Activated naive CD4-positive, alpha-beta T cell treated with anti-CD3 and anti-CD28 coated beads, Interleukin-2, amount 10 ng/mL, durations not matched to agents 7 days and 5 days (primary cell): ENCODE measurements at regions not wholly inside any gene's neighbourhood (a gene's known extent, or its start where the extent isn't known, plus 50 kb on each side); places are given as distances from the start of the nearest gene placed in this dataset.
"Not testable (repeated sequence)": the region's sequence is repeated elsewhere in the genome, so short reads cannot be mapped to it uniquely, and the experiment has no call there.

ENCODE experiments used
- CTCF ChIA-PET: fragments of 350-600 bp; sonication (Branson Sonifier 250); formaldehyde crosslinking; loops from one replicate; lab custom pipeline; 2021; ENCODE audit warnings: antibody characterized with exemption; lab: Charles Lee
- DNase-seq: peaks from one replicate; pipeline ENCODE4 v3.0.0-alpha.2; 2020
- H3K27ac Mint-ChIP-seq: one replicate; pipeline ENCODE4 v1.8.0; 2021; ENCODE audit warnings: mild to moderate bottlenecking, moderate library complexity, mixed read lengths
- H3K27me3 Mint-ChIP-seq: one replicate; pipeline ENCODE4 v1.8.0; 2021; ENCODE audit warnings: mild to moderate bottlenecking, mixed read lengths
- H3K36me3 Mint-ChIP-seq: one replicate; pipeline ENCODE4 v1.8.0; 2021; ENCODE audit warnings: mixed read lengths
- H3K4me1 Mint-ChIP-seq: one replicate; pipeline ENCODE4 v1.8.0; 2021; ENCODE audit warnings: mixed read lengths
- H3K4me3 Mint-ChIP-seq: one replicate; pipeline ENCODE4 v1.8.0; 2021; ENCODE audit warnings: mild to moderate bottlenecking, moderate library complexity, mixed read lengths
- H3K9me3 Mint-ChIP-seq: one replicate; pipeline ENCODE4 v1.8.0; 2021; ENCODE audit warnings: mixed read lengths

- Mint-ChIP-seq H3K4me3 (no peak overlapping the region), H3K36me3 (peaks cover 5% of the 10 kb centered on the region), H3K9me3 (peaks cover 8% of the 10 kb centered on the region), H3K4me1 (peaks cover 44% of the 10 kb centered on the region), H3K27ac (no peak overlapping the region), H3K27me3 (peaks cover 43% of the 10 kb centered on the region)
- no peak for DNase-seq
- CTCF ChIA-PET = interaction anchor here (1.9 kb wide), 1 partner anchor 8 kb away, joined by 7 read pairs; no protein-coding TSS in a partner anchor
Observed at GRCh38 chr3:13192471-13193213, 119.4 kb upstream of the IQSEC1 start.

GRCh38 chr3:13191016-13191415 lies 117.8 kb upstream of the IQSEC1 start:
- no peak for DNase-seq
- Mint-ChIP-seq H3K9me3 (peaks cover 8% of the 10 kb centered on the region), H3K4me3 (no peak overlapping the region), H3K4me1 (peaks cover 38% of the 10 kb centered on the region), H3K36me3 (peaks cover 5% of the 10 kb centered on the region), H3K27me3 (peaks cover 40% of the 10 kb centered on the region), H3K27ac (no peak overlapping the region)
- CTCF ChIA-PET = no interaction called here

- Mint-ChIP-seq H3K4me1 (peaks cover 31% of the 10 kb centered on the region), H3K4me3 (no peak overlapping the region), H3K27me3 (peaks cover 44% of the 10 kb centered on the region), H3K27ac (no peak overlapping the region), H3K9me3 (peaks cover 8% of the 10 kb centered on the region), H3K36me3 (peaks cover 5% of the 10 kb centered on the region)
- no peak for DNase-seq
- CTCF ChIA-PET = interaction anchor here (1.0 to 1.3 kb wide), 2 partner anchors 16 to 99 kb away, joined by 3 to 4 read pairs; no protein-coding TSS in a partner anchor
Observed at GRCh38 chr3:13190378-13190765, 117.1 kb upstream of the IQSEC1 start.

DNA sequence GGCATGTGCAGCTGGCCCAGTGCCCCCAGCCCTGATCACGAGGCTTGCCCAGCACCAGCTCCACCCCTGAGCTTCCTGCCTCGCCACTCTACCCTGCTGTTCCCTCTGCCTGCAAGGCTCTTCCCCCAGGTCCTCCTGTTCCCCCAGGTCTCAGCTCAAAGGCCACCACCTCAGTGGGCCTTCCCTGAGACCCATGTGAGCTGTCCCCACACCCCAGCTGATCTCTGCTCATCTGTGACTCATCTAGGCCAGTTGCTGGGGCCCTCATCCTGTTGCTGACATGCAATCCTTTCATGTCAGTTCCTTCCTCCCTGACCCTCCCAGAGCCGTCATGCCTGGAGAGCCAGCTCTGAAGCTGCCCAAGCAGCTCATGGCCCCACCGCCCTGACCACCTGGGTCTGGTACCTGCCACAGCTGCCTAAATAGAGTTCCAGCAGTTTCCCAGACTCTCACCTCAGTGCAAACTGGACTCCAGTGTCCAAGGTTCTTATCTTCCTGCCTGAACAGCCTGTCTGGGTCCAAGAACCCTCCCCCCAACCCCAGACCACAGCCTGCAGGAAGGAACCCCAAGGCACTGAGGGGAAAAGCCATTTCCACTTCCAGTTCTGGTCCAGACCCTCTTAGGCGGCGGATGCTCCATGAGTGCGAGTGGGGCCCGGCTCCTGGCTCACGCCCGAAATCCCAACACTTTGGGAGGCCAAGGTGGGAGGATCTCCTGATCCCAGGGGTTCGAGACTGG lies 116.6 kb upstream of the IQSEC1 start:
- peaks cover 8% of the 10 kb centered on the region for H3K9me3 Mint-ChIP-seq
- H3K27me3 Mint-ChIP-seq = peaks cover 50% of the 10 kb centered on the region
- peaks cover 5% of the 10 kb centered on the region for H3K36me3 Mint-ChIP-seq
- peak; percentile 44 for DNase-seq
- CTCF ChIA-PET = interaction anchor here (1.0 to 1.3 kb wide), 2 partner anchors 15 to 98 kb away, joined by 3 to 4 read pairs; no protein-coding TSS in a partner anchor
- H3K4me1 Mint-ChIP-seq = peaks cover 27% of the 10 kb centered on the region
- peak overlapping the region; percentile 84 for H3K27ac Mint-ChIP-seq
- H3K4me3 Mint-ChIP-seq = no peak overlapping the region

- Mint-ChIP-seq H3K4me3 (no peak overlapping the region), H3K27me3 (peaks cover 47% of the 10 kb centered on the region), H3K9me3 (peaks cover 8% of the 10 kb centered on the region), H3K36me3 (peaks cover 5% of the 10 kb centered on the region), H3K27ac (peak overlapping the region; percentile 84), H3K4me1 (peaks cover 26% of the 10 kb centered on the region)
- CTCF ChIA-PET = interaction anchor here (1.3 kb wide), 1 partner anchor 97 kb away, joined by 4 read pairs; no protein-coding TSS in a partner anchor
- DNase-seq = no peak
Observed at GRCh38 chr3:13188975-13189374, 115.7 kb upstream of the IQSEC1 start.

DNA sequence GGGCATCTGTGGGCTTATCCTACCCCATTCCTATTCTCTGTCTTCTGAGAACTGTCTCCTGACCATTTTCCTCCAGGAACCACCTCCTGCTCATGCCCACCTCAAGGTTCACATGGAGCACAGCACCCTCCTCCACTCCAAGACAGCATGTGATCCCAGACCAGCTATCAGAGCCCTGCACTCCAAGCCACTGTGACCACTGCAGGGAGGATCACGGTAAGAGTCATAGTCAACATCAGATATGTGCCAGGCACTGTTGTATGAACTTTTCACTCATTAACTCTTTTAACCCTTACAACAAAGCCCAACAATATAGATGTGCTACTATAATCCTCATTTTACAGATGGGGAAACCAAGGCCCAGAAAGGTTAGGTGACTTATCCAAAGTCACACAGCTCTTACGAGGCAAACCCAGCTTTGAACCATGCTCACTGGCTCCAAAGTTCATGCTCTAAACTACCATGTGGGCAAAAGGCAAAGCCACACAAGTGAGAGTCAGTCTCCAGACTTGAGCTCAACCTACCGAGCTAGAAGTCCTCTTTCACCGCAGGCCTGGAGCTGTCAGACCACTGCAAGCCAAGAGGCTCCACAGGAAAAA lies 115.1 kb upstream of the IQSEC1 start:
- Mint-ChIP-seq H3K27ac (no peak overlapping the region), H3K36me3 (peaks cover 5% of the 10 kb centered on the region), H3K4me1 (peaks cover 26% of the 10 kb centered on the region), H3K27me3 (peaks cover 40% of the 10 kb centered on the region), H3K9me3 (peaks cover 8% of the 10 kb centered on the region), H3K4me3 (no peak overlapping the region)
- DNase-seq = no peak
- CTCF ChIA-PET = no interaction called here

DNA sequence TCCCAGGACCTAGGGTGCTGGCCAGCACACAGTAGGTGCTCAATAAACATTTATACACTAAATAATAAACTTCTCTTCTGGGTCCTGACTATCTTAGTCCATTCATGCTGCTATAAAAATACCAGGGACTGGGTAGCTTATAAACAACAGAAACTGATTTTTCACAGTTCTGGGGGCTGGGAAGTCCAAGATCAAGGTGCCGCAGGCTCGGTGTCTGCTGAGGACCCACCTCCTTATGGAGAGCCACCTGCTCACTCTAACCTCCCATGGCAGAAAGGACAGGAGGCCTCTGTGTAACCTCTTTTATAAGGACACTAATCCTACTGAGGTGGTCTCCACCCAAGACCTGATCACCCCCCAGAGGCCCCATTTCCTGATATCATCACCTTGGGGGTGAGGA lies 114.4 kb upstream of the IQSEC1 start:
- CTCF ChIA-PET = no interaction called here
- no peak overlapping the region for H3K4me3 Mint-ChIP-seq
- peaks cover 5% of the 10 kb centered on the region for H3K36me3 Mint-ChIP-seq
- no peak for DNase-seq
- H3K9me3 Mint-ChIP-seq = peaks cover 8% of the 10 kb centered on the region
- peaks cover 33% of the 10 kb centered on the region for H3K27me3 Mint-ChIP-seq
- H3K4me1 Mint-ChIP-seq = peaks cover 26% of the 10 kb centered on the region
- H3K27ac Mint-ChIP-seq = no peak overlapping the region

GRCh38 chr3:13186435-13186815 lies 113.2 kb upstream of the IQSEC1 start:
- peaks cover 8% of the 10 kb centered on the region for H3K9me3 Mint-ChIP-seq
- no peak for DNase-seq
- H3K27ac Mint-ChIP-seq = no peak overlapping the region
- H3K36me3 Mint-ChIP-seq = peaks cover 5% of the 10 kb centered on the region
- peaks cover 26% of the 10 kb centered on the region for H3K4me1 Mint-ChIP-seq
- H3K4me3 Mint-ChIP-seq = no peak overlapping the region
- CTCF ChIA-PET = no interaction called here
- peaks cover 32% of the 10 kb centered on the region for H3K27me3 Mint-ChIP-seq

DNA sequence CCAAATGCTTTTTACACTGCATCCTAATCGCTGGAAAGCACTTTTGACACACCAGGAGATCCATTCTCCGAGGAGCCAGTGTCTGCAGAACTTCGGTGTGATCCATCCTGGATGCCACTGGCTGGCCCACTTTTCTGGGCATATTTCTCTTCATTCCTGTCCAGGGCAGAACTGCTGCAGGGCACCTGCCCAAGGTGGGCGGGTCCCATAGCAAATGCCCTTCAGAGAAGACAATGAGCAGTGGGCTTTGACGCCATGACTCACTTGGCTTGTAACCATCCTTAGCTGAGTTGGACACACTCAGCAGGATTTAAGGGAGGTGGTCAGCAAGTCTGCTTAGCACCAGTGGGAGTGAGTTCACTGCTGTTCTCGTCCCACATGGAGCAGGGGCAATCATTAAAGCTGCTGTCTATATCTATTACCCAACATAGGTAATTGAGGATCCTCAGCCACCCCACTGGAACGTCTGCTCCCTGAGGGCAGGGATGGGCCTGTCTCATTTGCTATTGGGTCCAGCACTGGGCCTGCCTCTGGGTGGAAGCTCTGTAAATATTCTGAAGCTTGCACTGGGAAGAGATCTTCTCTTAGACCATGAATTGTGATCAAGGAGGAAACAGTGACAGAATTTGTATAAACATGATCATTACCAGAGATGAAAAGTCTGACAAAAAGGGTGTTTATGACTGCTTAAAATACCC lies 112.7 kb upstream of the IQSEC1 start:
- CTCF ChIA-PET = no interaction called here
- no peak for DNase-seq
- no peak overlapping the region for H3K27ac Mint-ChIP-seq
- H3K27me3 Mint-ChIP-seq = peaks cover 32% of the 10 kb centered on the region
- H3K9me3 Mint-ChIP-seq = peaks cover 8% of the 10 kb centered on the region
- no peak overlapping the region for H3K4me3 Mint-ChIP-seq
- peaks cover 23% of the 10 kb centered on the region for H3K4me1 Mint-ChIP-seq
- peaks cover 5% of the 10 kb centered on the region for H3K36me3 Mint-ChIP-seq

GRCh38 chr3:13179582-13180210 lies 106.5 kb upstream of the IQSEC1 start:
- H3K27me3 Mint-ChIP-seq, H3K36me3 Mint-ChIP-seq, H3K27ac Mint-ChIP-seq, DNase-seq, H3K4me1 Mint-ChIP-seq, H3K4me3 Mint-ChIP-seq, CTCF ChIA-PET: not testable (repeated sequence)
- peaks cover 11% of the 10 kb centered on the region for H3K9me3 Mint-ChIP-seq

DNA sequence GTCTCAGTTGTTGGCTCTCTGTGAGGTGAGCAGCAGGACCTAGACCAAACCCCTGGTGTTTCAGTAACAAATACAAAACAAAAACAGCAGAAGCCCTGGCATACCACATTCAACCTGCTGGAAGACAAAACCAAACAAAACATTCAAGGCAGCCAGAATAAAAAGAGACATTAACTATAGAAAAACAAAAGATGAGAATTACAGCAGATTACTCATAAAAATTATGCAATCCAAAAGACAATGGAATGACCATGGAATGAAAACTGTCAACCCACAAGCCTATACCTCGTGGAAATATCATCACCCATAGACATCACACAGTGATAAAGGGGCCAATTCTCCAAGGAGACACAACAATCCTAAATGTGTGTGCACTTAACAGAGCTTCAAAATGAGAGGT lies 106.0 kb upstream of the IQSEC1 start:
- H3K4me3 Mint-ChIP-seq = no peak overlapping the region
- no peak for DNase-seq
- H3K9me3 Mint-ChIP-seq = peaks cover 11% of the 10 kb centered on the region
- CTCF ChIA-PET = no interaction called here
- H3K27me3 Mint-ChIP-seq = peaks cover 4% of the 10 kb centered on the region
- no peaks in the 10 kb centered on the region for H3K4me1 Mint-ChIP-seq
- no peaks in the 10 kb centered on the region for H3K36me3 Mint-ChIP-seq
- H3K27ac Mint-ChIP-seq = no peak overlapping the region

GRCh38 chr3:13178107-13178506 lies 104.9 kb upstream of the IQSEC1 start:
- Mint-ChIP-seq H3K27ac (no peak overlapping the region), H3K36me3 (no peaks in the 10 kb centered on the region), H3K27me3 (peaks cover 4% of the 10 kb centered on the region), H3K4me3 (no peak overlapping the region), H3K9me3 (peaks cover 11% of the 10 kb centered on the region), H3K4me1 (no peaks in the 10 kb centered on the region)
- CTCF ChIA-PET = no interaction called here
- DNase-seq = no peak

DNA sequence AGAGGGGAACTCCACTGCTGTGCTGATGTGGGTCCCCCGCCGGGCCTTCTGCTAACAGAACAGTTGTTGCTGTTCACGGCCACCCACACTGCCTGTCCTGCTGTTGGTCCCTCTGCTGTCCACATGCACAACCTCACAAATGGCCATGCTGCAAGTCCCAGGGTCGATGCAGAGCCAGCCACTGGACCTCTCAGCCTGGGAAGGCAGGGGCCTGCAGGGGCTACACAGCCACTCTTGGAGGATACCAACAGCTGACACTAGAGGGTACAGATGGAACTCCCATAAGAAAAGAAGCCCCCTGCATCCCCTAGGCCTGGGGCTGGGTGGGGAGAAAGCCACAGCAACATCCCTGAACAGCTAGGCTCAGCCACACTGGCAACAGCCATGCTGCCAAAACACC lies 104.4 kb upstream of the IQSEC1 start:
- no peak for DNase-seq
- CTCF ChIA-PET = no interaction called here
- Mint-ChIP-seq H3K4me1 (no peaks in the 10 kb centered on the region), H3K27me3 (peaks cover 4% of the 10 kb centered on the region), H3K9me3 (peaks cover 11% of the 10 kb centered on the region), H3K27ac (no peak overlapping the region), H3K36me3 (no peaks in the 10 kb centered on the region), H3K4me3 (no peak overlapping the region)

GRCh38 chr3:13177236-13177635 lies 104.0 kb upstream of the IQSEC1 start:
- CTCF ChIA-PET = no interaction called here
- no peaks in the 10 kb centered on the region for H3K36me3 Mint-ChIP-seq
- no peak overlapping the region for H3K4me3 Mint-ChIP-seq
- DNase-seq = no peak
- H3K4me1 Mint-ChIP-seq = no peaks in the 10 kb centered on the region
- H3K27me3 Mint-ChIP-seq = peaks cover 4% of the 10 kb centered on the region
- H3K9me3 Mint-ChIP-seq = peaks cover 11% of the 10 kb centered on the region
- no peak overlapping the region for H3K27ac Mint-ChIP-seq
